ENCODE measurements at regions not wholly inside any gene's neighbourhood (a gene's known extent, or its start where the extent isn't known, plus 50 kb on each side); places are given as distances from the start of the nearest gene placed in this dataset.

GRCh38 chr15:27679203-27679602, 419.9 kb downstream of the OCA2 start:
- H4K20me1 ChIP-seq (replicated peaks; ENCODE audit: control insufficient read depth, insufficient read depth, low read length) = no peaks in the 10 kb centered on the region; the same call in 1 of the 2 replicates
- 0% methylated on average over 3 of the region's 4 CpGs for WGBS (ENCODE audit: insufficient coverage, low coverage, missing lambda C conversion rate)
- no peak overlapping the region for H3K4me2 ChIP-seq (ENCODE audit: insufficient read depth, low read length)
- no peak for FAIRE-seq
- no peaks in the 10 kb centered on the region for H3K9me1 ChIP-seq (ENCODE audit: control insufficient read depth, insufficient read depth, low read length)
- CTCF ChIA-PET (ENCODE audit: low intra/inter-chr PET ratio) = no interaction called here
- no peak overlapping the region for H3K9ac ChIP-seq (ENCODE audit: insufficient read depth in 1 of 2, low read depth in 2 of 2, low read length in 2 of 2)
- POLR2A ChIA-PET = no interaction called here
- H3K4me3 ChIP-seq = no peak overlapping the region
- no peaks in the 10 kb centered on the region for H3K36me3 ChIP-seq (ENCODE audit: control insufficient read depth, insufficient read depth, low read length)
- ATAC-seq = no peak
- BruUV-seq (replicated peaks) = no TSS peak
- H3K9me3 ChIP-seq (replicated peaks; ENCODE audit: control insufficient read depth, insufficient read depth, low read depth, low read length) = no peaks in the 10 kb centered on the region
- H3K27me3 ChIP-seq (ENCODE audit: control insufficient read depth in 2 of 2, insufficient read depth in 2 of 2, low read length in 2 of 2) = peaks cover 8 to 28% of the 10 kb centered on the region in 2 experiments; a peak in 4 of 5 replicates
- in situ Hi-C loops (cut with MboI) (no loop called here), intact Hi-C loops (cut with micrococcal nuclease) (no loop called here)
- no peak overlapping the region for H2AFZ ChIP-seq (ENCODE audit: low read depth, low read length)
- TF ChIP-seq ZKSCAN8 (CRISPR knock-in tag; IDR thresholded peaks at IDR 0.05) = no peak
- TF ChIP-seq GABPA (tag; conservative IDR thresholded peaks at IDR 0.05; ENCODE audit: low read depth) = no peak
- H3K27ac ChIP-seq (ENCODE audit: extremely low read depth, low read depth, low read length) = no peak overlapping the region
- no peaks in the 10 kb centered on the region for H3K4me1 ChIP-seq (replicated peaks in 1 of 2; ENCODE audit: control insufficient read depth in 2 of 2, insufficient read depth in 2 of 2, low read length in 2 of 2)
- no peaks in the 10 kb centered on the region for H3K79me2 ChIP-seq (ENCODE audit: control insufficient read depth, insufficient read depth, low read length)
- DNase-seq (ENCODE audit: extremely low read depth in 1 of 4, low spot score in 3 of 4) = no peak

DNA sequence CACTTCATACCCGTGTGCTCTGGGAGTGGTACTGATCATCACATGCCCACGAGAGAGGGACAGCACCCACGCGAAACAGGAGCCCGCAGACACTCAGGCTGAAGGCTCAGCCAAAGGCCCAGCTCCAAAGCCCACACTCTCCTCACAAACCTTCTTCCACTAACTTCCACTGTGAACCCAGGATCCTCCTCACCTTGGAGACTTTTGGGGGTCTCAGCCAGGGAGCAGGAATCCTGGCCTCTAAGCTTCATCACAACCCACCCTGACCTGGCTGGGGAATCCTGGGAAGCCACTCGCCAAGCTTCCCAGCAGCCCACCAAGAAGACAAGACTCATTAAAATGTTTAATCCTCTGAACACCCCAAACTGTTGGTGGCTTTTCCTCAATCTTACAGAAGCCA, 421.2 kb downstream of the OCA2 start:
- H3K36me3 ChIP-seq (ENCODE audit: control insufficient read depth, insufficient read depth, low read length) = no peaks in the 10 kb centered on the region
- no peak overlapping the region for H3K9ac ChIP-seq (ENCODE audit: insufficient read depth in 1 of 2, low read depth in 2 of 2, low read length in 2 of 2)
- no peaks in the 10 kb centered on the region; the same call in 1 of the 2 replicates for H4K20me1 ChIP-seq (replicated peaks; ENCODE audit: control insufficient read depth, insufficient read depth, low read length)
- no peaks in the 10 kb centered on the region for H3K9me3 ChIP-seq (replicated peaks; ENCODE audit: control insufficient read depth, insufficient read depth, low read depth, low read length)
- no peak overlapping the region for H3K4me3 ChIP-seq
- H3K79me2 ChIP-seq (ENCODE audit: control insufficient read depth, insufficient read depth, low read length) = no peaks in the 10 kb centered on the region
- peaks cover 8 to 30% of the 10 kb centered on the region in 2 experiments; a peak in 4 of 5 replicates for H3K27me3 ChIP-seq (ENCODE audit: control insufficient read depth in 2 of 2, insufficient read depth in 2 of 2, low read length in 2 of 2)
- ChIA-PET CTCF (ENCODE audit: low intra/inter-chr PET ratio) (no interaction called here), POLR2A (no interaction called here)
- no peak overlapping the region for H3K27ac ChIP-seq (ENCODE audit: extremely low read depth, low read depth, low read length)
- no TSS peak for BruUV-seq (replicated peaks)
- no peak overlapping the region for H2AFZ ChIP-seq (ENCODE audit: low read depth, low read length)
- FAIRE-seq = no peak
- H3K4me2 ChIP-seq (ENCODE audit: insufficient read depth, low read length) = no peak overlapping the region
- no peaks in the 10 kb centered on the region for H3K9me1 ChIP-seq (ENCODE audit: control insufficient read depth, insufficient read depth, low read length)
- intact Hi-C loops (cut with micrococcal nuclease) = no loop called here
- no peak for ATAC-seq
- H3K4me1 ChIP-seq (replicated peaks in 1 of 2; ENCODE audit: control insufficient read depth in 2 of 2, insufficient read depth in 2 of 2, low read length in 2 of 2) = no peaks in the 10 kb centered on the region
- WGBS (ENCODE audit: insufficient coverage, low coverage, missing lambda C conversion rate) = 11% methylated on average over 6 of the region's 6 CpGs
- in situ Hi-C loops (cut with MboI) = no loop called here
- DNase-seq (ENCODE audit: extremely low read depth in 1 of 4, low spot score in 3 of 4) = no peak
- TF ChIP-seq ZBTB34 (CRISPR knock-in tag; IDR thresholded peaks at IDR 0.05) = no peak
- TF ChIP-seq, protein P1, sequence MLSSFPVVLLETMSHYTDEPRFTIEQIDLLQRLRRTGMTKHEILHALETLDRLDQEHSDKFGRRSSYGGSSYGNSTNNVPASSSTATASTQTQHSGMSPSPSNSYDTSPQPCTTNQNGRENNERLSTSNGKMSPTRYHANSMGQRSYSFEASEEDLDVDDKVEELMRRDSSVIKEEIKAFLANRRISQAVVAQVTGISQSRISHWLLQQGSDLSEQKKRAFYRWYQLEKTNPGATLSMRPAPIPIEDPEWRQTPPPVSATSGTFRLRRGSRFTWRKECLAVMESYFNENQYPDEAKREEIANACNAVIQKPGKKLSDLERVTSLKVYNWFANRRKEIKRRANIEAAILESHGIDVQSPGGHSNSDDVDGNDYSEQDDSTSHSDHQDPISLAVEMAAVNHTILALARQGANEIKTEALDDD (IDR thresholded peaks at IDR 0.05) = no peak
- no peak for TF ChIP-seq TARDBP (IDR thresholded peaks at IDR 0.05)
- TF ChIP-seq, protein P2, sequence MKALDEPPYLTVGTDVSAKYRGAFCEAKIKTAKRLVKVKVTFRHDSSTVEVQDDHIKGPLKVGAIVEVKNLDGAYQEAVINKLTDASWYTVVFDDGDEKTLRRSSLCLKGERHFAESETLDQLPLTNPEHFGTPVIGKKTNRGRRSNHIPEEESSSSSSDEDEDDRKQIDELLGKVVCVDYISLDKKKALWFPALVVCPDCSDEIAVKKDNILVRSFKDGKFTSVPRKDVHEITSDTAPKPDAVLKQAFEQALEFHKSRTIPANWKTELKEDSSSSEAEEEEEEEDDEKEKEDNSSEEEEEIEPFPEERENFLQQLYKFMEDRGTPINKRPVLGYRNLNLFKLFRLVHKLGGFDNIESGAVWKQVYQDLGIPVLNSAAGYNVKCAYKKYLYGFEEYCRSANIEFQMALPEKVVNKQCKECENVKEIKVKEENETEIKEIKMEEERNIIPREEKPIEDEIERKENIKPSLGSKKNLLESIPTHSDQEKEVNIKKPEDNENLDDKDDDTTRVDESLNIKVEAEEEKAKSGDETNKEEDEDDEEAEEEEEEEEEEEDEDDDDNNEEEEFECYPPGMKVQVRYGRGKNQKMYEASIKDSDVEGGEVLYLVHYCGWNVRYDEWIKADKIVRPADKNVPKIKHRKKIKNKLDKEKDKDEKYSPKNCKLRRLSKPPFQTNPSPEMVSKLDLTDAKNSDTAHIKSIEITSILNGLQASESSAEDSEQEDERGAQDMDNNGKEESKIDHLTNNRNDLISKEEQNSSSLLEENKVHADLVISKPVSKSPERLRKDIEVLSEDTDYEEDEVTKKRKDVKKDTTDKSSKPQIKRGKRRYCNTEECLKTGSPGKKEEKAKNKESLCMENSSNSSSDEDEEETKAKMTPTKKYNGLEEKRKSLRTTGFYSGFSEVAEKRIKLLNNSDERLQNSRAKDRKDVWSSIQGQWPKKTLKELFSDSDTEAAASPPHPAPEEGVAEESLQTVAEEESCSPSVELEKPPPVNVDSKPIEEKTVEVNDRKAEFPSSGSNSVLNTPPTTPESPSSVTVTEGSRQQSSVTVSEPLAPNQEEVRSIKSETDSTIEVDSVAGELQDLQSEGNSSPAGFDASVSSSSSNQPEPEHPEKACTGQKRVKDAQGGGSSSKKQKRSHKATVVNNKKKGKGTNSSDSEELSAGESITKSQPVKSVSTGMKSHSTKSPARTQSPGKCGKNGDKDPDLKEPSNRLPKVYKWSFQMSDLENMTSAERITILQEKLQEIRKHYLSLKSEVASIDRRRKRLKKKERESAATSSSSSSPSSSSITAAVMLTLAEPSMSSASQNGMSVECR (CRISPR knock-in tag; IDR thresholded peaks at IDR 0.05) = no peak
- no peak for TF ChIP-seq DPF2 (IDR thresholded peaks at IDR 0.05)
- TF ChIP-seq CHD4 (IDR thresholded peaks at IDR 0.05; ENCODE audit: insufficient read depth, insufficient replicate concordance, low read depth, low read length, poor library complexity, severe bottlenecking) = no peak
- no peak for TF ChIP-seq ETV5 (CRISPR knock-in tag; IDR thresholded peaks at IDR 0.05; ENCODE audit: low read depth)
- no peak for TF ChIP-seq ZFP30 (CRISPR knock-in tag; IDR thresholded peaks at IDR 0.05; ENCODE audit: borderline replicate concordance)
